ENCODE measurements at regions not wholly inside any gene's neighbourhood (a gene's known extent, or its start where the extent isn't known, plus 50 kb on each side); places are given as distances from the start of the nearest gene placed in this dataset.

GRCh38 chr5:155367841-155368240, 354.3 kb downstream of the KIF4B start:
- Histone ChIP-seq H3K27ac (ENCODE audit: low read depth, low read length) (no peak overlapping the region), H3K27me3 (ENCODE audit: control insufficient read depth in 1 of 2, insufficient read depth in 2 of 2, low read length in 2 of 2) (no peaks in the 10 kb centered on the region), H3K4me1 (ENCODE audit: control insufficient read depth in 1 of 2, insufficient read depth in 2 of 2, low read length in 2 of 2) (no peaks in the 10 kb centered on the region), H3K9ac (ENCODE audit: low read depth in 1 of 2, low read length in 2 of 2) (no peak overlapping the region), H3K9me3 (ENCODE audit: control insufficient read depth in 1 of 2, low read length in 2 of 2) (no peaks in the 10 kb centered on the region), H3K36me3 (ENCODE audit: control insufficient read depth in 1 of 2, insufficient read depth in 2 of 2, low read length in 2 of 2) (no peaks in the 10 kb centered on the region), H3K4me3 (ENCODE audit: low read depth in 1 of 2, low read length in 2 of 2) (no peak overlapping the region)

GRCh38 chr5:155368490-155368889, 354.9 kb downstream of the KIF4B start:
- no peak overlapping the region for H3K27ac ChIP-seq (ENCODE audit: low read depth, low read length)
- no peak overlapping the region for H3K9ac ChIP-seq (ENCODE audit: low read depth in 1 of 2, low read length in 2 of 2)
- H3K4me1 ChIP-seq (ENCODE audit: control insufficient read depth in 1 of 2, insufficient read depth in 2 of 2, low read length in 2 of 2) = no peaks in the 10 kb centered on the region
- no peaks in the 10 kb centered on the region for H3K9me3 ChIP-seq (ENCODE audit: control insufficient read depth in 1 of 2, low read length in 2 of 2)
- no peak overlapping the region for H3K4me3 ChIP-seq (ENCODE audit: low read depth in 1 of 2, low read length in 2 of 2)
- no peaks in the 10 kb centered on the region for H3K27me3 ChIP-seq (ENCODE audit: control insufficient read depth in 1 of 2, insufficient read depth in 2 of 2, low read length in 2 of 2)
- no peaks in the 10 kb centered on the region for H3K36me3 ChIP-seq (ENCODE audit: control insufficient read depth in 1 of 2, insufficient read depth in 2 of 2, low read length in 2 of 2)

- no peaks in the 10 kb centered on the region for H3K27me3 ChIP-seq (ENCODE audit: control insufficient read depth in 1 of 2, insufficient read depth in 2 of 2, low read length in 2 of 2)
- H3K36me3 ChIP-seq (ENCODE audit: control insufficient read depth in 1 of 2, insufficient read depth in 2 of 2, low read length in 2 of 2) = no peaks in the 10 kb centered on the region
- no peak overlapping the region for H3K9ac ChIP-seq (ENCODE audit: low read depth in 1 of 2, low read length in 2 of 2)
- no peak overlapping the region for H3K27ac ChIP-seq (ENCODE audit: low read depth, low read length)
- no peaks in the 10 kb centered on the region for H3K4me1 ChIP-seq (ENCODE audit: control insufficient read depth in 1 of 2, insufficient read depth in 2 of 2, low read length in 2 of 2)
- H3K9me3 ChIP-seq (ENCODE audit: control insufficient read depth in 1 of 2, low read length in 2 of 2) = no peaks in the 10 kb centered on the region
- no peak overlapping the region for H3K4me3 ChIP-seq (ENCODE audit: low read depth in 1 of 2, low read length in 2 of 2)
Observed at GRCh38 chr5:155380480-155380879, 366.9 kb downstream of the KIF4B start.

- H3K9me3 ChIP-seq (ENCODE audit: control insufficient read depth in 1 of 2, low read length in 2 of 2) = no peaks in the 10 kb centered on the region
- no peak overlapping the region for H3K27ac ChIP-seq (ENCODE audit: low read depth, low read length)
- no peaks in the 10 kb centered on the region for H3K27me3 ChIP-seq (ENCODE audit: control insufficient read depth in 1 of 2, insufficient read depth in 2 of 2, low read length in 2 of 2)
- no peak overlapping the region for H3K4me3 ChIP-seq (ENCODE audit: low read depth in 1 of 2, low read length in 2 of 2)
- H3K9ac ChIP-seq (ENCODE audit: low read depth in 1 of 2, low read length in 2 of 2) = no peak overlapping the region
- H3K36me3 ChIP-seq (ENCODE audit: control insufficient read depth in 1 of 2, insufficient read depth in 2 of 2, low read length in 2 of 2) = no peaks in the 10 kb centered on the region
- H3K4me1 ChIP-seq (ENCODE audit: control insufficient read depth in 1 of 2, insufficient read depth in 2 of 2, low read length in 2 of 2) = no peaks in the 10 kb centered on the region
Observed at GRCh38 chr5:155381654-155382053, 368.1 kb downstream of the KIF4B start.

- Histone ChIP-seq H3K9ac (ENCODE audit: low read depth in 1 of 2, low read length in 2 of 2) (no peak overlapping the region), H3K4me1 (ENCODE audit: control insufficient read depth in 1 of 2, insufficient read depth in 2 of 2, low read length in 2 of 2) (no peaks in the 10 kb centered on the region), H3K27ac (ENCODE audit: low read depth, low read length) (no peak overlapping the region), H3K27me3 (ENCODE audit: control insufficient read depth in 1 of 2, insufficient read depth in 2 of 2, low read length in 2 of 2) (no peaks in the 10 kb centered on the region), H3K9me3 (ENCODE audit: control insufficient read depth in 1 of 2, low read length in 2 of 2) (no peaks in the 10 kb centered on the region), H3K36me3 (ENCODE audit: control insufficient read depth in 1 of 2, insufficient read depth in 2 of 2, low read length in 2 of 2) (no peaks in the 10 kb centered on the region), H3K4me3 (ENCODE audit: low read depth in 1 of 2, low read length in 2 of 2) (no peak overlapping the region)
Observed at GRCh38 chr5:155389498-155389897, 375.9 kb downstream of the KIF4B start.

GRCh38 chr5:155394727-155395126, 381.2 kb downstream of the KIF4B start:
- no peaks in the 10 kb centered on the region for H3K9me3 ChIP-seq (ENCODE audit: control insufficient read depth in 1 of 2, low read length in 2 of 2)

GRCh38 chr5:155402927-155403640, 389.5 kb downstream of the KIF4B start:
- H3K4me3 ChIP-seq (ENCODE audit: low read depth in 1 of 2, low read length in 2 of 2) = no peak overlapping the region
- no peaks in the 10 kb centered on the region for H3K4me1 ChIP-seq (ENCODE audit: control insufficient read depth in 1 of 2, insufficient read depth in 2 of 2, low read length in 2 of 2)
- no peak overlapping the region for H3K9ac ChIP-seq (ENCODE audit: low read depth in 1 of 2, low read length in 2 of 2)
- no peaks in the 10 kb centered on the region for H3K9me3 ChIP-seq (ENCODE audit: control insufficient read depth in 1 of 2, low read length in 2 of 2)
- no peaks in the 10 kb centered on the region for H3K36me3 ChIP-seq (ENCODE audit: control insufficient read depth in 1 of 2, insufficient read depth in 2 of 2, low read length in 2 of 2)
- no peak overlapping the region for H3K27ac ChIP-seq (ENCODE audit: low read depth, low read length)
- no peaks in the 10 kb centered on the region for H3K27me3 ChIP-seq (ENCODE audit: control insufficient read depth in 1 of 2, insufficient read depth in 2 of 2, low read length in 2 of 2)

More at GRCh38 chr5:155394727-155395126, 381.2 kb downstream of the KIF4B start:
- H3K9ac ChIP-seq (ENCODE audit: low read depth in 1 of 2, low read length in 2 of 2) = no peak overlapping the region
- no peak overlapping the region for H3K4me3 ChIP-seq (ENCODE audit: low read depth in 1 of 2, low read length in 2 of 2)
- no peaks in the 10 kb centered on the region for H3K36me3 ChIP-seq (ENCODE audit: control insufficient read depth in 1 of 2, insufficient read depth in 2 of 2, low read length in 2 of 2)
- H3K27ac ChIP-seq (ENCODE audit: low read depth, low read length) = no peak overlapping the region
- no peaks in the 10 kb centered on the region for H3K27me3 ChIP-seq (ENCODE audit: control insufficient read depth in 1 of 2, insufficient read depth in 2 of 2, low read length in 2 of 2)
- H3K4me1 ChIP-seq (ENCODE audit: control insufficient read depth in 1 of 2, insufficient read depth in 2 of 2, low read length in 2 of 2) = no peaks in the 10 kb centered on the region

GRCh38 chr5:155406815-155407214, 393.3 kb downstream of the KIF4B start:
- Histone ChIP-seq H3K27me3 (ENCODE audit: control insufficient read depth in 1 of 2, insufficient read depth in 2 of 2, low read length in 2 of 2) (no peaks in the 10 kb centered on the region), H3K4me3 (ENCODE audit: low read depth in 1 of 2, low read length in 2 of 2) (no peak overlapping the region), H3K27ac (ENCODE audit: low read depth, low read length) (no peak overlapping the region), H3K36me3 (ENCODE audit: control insufficient read depth in 1 of 2, insufficient read depth in 2 of 2, low read length in 2 of 2) (no peaks in the 10 kb centered on the region), H3K9me3 (ENCODE audit: control insufficient read depth in 1 of 2, low read length in 2 of 2) (no peaks in the 10 kb centered on the region), H3K9ac (ENCODE audit: low read depth in 1 of 2, low read length in 2 of 2) (no peak overlapping the region), H3K4me1 (ENCODE audit: control insufficient read depth in 1 of 2, insufficient read depth in 2 of 2, low read length in 2 of 2) (no peaks in the 10 kb centered on the region)

- Histone ChIP-seq H3K9me3 (ENCODE audit: control insufficient read depth in 1 of 2, low read length in 2 of 2) (no peaks in the 10 kb centered on the region), H3K27me3 (ENCODE audit: control insufficient read depth in 1 of 2, insufficient read depth in 2 of 2, low read length in 2 of 2) (no peaks in the 10 kb centered on the region), H3K36me3 (ENCODE audit: control insufficient read depth in 1 of 2, insufficient read depth in 2 of 2, low read length in 2 of 2) (no peaks in the 10 kb centered on the region), H3K4me1 (ENCODE audit: control insufficient read depth in 1 of 2, insufficient read depth in 2 of 2, low read length in 2 of 2) (no peaks in the 10 kb centered on the region), H3K4me3 (ENCODE audit: low read depth in 1 of 2, low read length in 2 of 2) (no peak overlapping the region), H3K27ac (ENCODE audit: low read depth, low read length) (no peak overlapping the region), H3K9ac (ENCODE audit: low read depth in 1 of 2, low read length in 2 of 2) (no peak overlapping the region)
Observed at GRCh38 chr5:155408465-155408864, 394.9 kb downstream of the KIF4B start.

GRCh38 chr5:155416765-155417164, 403.2 kb downstream of the KIF4B start:
- H3K9ac ChIP-seq (ENCODE audit: low read depth in 1 of 2, low read length in 2 of 2) = no peak overlapping the region
- H3K36me3 ChIP-seq (ENCODE audit: control insufficient read depth in 1 of 2, insufficient read depth in 2 of 2, low read length in 2 of 2) = no peaks in the 10 kb centered on the region
- H3K27ac ChIP-seq (ENCODE audit: low read depth, low read length) = no peak overlapping the region

More at GRCh38 chr5:155416765-155417164, 403.2 kb downstream of the KIF4B start:
- Histone ChIP-seq H3K4me3 (ENCODE audit: low read depth in 1 of 2, low read length in 2 of 2) (no peak overlapping the region), H3K9me3 (ENCODE audit: control insufficient read depth in 1 of 2, low read length in 2 of 2) (no peaks in the 10 kb centered on the region), H3K27me3 (ENCODE audit: control insufficient read depth in 1 of 2, insufficient read depth in 2 of 2, low read length in 2 of 2) (no peaks in the 10 kb centered on the region), H3K4me1 (ENCODE audit: control insufficient read depth in 1 of 2, insufficient read depth in 2 of 2, low read length in 2 of 2) (no peaks in the 10 kb centered on the region)
